NCI-H345 treated with DMSO at 0.1 percent for 48 hours (cell line): ENCODE measurements at regions not wholly inside any gene's neighbourhood (a gene's known extent, or its start where the extent isn't known, plus 50 kb on each side); places are given as distances from the start of the nearest gene placed in this dataset.
A peak's percentile ranks its signal among the peaks of the same experiment; 100 is the strongest.

ENCODE experiments used
- DNase-seq: peaks from one replicate; lab custom pipeline; 2025; ENCODE audit not compliant: unreplicated experiment; lab: John Stamatoyannopoulos, UW

GRCh38 chr13:58160980-58161379 lies 529.4 kb downstream of the PCDH17 start:
- DNase-seq = no peak

GRCh38 chr13:58165617-58166016 lies 534.1 kb downstream of the PCDH17 start:
- DNase-seq = peak; percentile 44

GRCh38 chr13:58181111-58181510 lies 549.6 kb downstream of the PCDH17 start:
- DNase-seq = no peak

GRCh38 chr13:58187881-58188280 lies 556.3 kb downstream of the PCDH17 start:
- DNase-seq = no peak

GRCh38 chr13:58190577-58190976 lies 559.0 kb downstream of the PCDH17 start:
- DNase-seq = no peak

- DNase-seq = no peak
Observed at GRCh38 chr13:58191754-58192153, 560.2 kb downstream of the PCDH17 start.

GRCh38 chr13:58202099-58202498 lies 570.6 kb downstream of the PCDH17 start:
- DNase-seq = no peak

GRCh38 chr13:58207501-58207900 lies 576.0 kb downstream of the PCDH17 start:
- no peak for DNase-seq

- no peak for DNase-seq
Observed at GRCh38 chr13:58235454-58235853, 603.9 kb downstream of the PCDH17 start.

GRCh38 chr13:58238972-58239773 lies 607.6 kb downstream of the PCDH17 start:
- no peak for DNase-seq

GRCh38 chr13:58239774-58240268 lies 608.3 kb downstream of the PCDH17 start:
- no peak for DNase-seq

GRCh38 chr13:58247080-58247479 lies 615.5 kb downstream of the PCDH17 start:
- no peak for DNase-seq

- no peak for DNase-seq
Observed at GRCh38 chr13:58254943-58255342, 623.4 kb downstream of the PCDH17 start.

GRCh38 chr13:58266271-58266670 lies 634.7 kb downstream of the PCDH17 start:
- DNase-seq = no peak

- DNase-seq = no peak
Observed at GRCh38 chr13:58298556-58299135, 667.1 kb downstream of the PCDH17 start.

GRCh38 chr13:58300224-58300623 lies 668.7 kb downstream of the PCDH17 start:
- no peak for DNase-seq

GRCh38 chr13:58300974-58301681 lies 669.6 kb downstream of the PCDH17 start:
- DNase-seq = no peak

GRCh38 chr13:58302349-58302748 lies 670.8 kb downstream of the PCDH17 start:
- no peak for DNase-seq

- no peak for DNase-seq
Observed at GRCh38 chr13:58306062-58306461, 674.5 kb downstream of the PCDH17 start.

GRCh38 chr13:58313219-58313618 lies 681.7 kb downstream of the PCDH17 start:
- DNase-seq = no peak

- no peak for DNase-seq
Observed at GRCh38 chr13:58318495-58319167, 687.1 kb downstream of the PCDH17 start.
